HepG2 (cell line): ENCODE measurements at regions not wholly inside any gene's neighbourhood (a gene's known extent, or its start where the extent isn't known, plus 50 kb on each side); places are given as distances from the start of the nearest gene placed in this dataset.
"Not testable (repeated sequence)": the region's sequence is repeated elsewhere in the genome, so short reads cannot be mapped to it uniquely, and the experiment has no call there.

Source experiments
- ATAC-seq: fragments of 200-7000 bp; cut with Tn5 transposase; 3 replicates; pipeline ENCODE4 v1.9.1; 2020; ENCODE audit warnings: mild to moderate bottlenecking, moderate library complexity
- BruUV-seq: library from RNA; stranded (reverse); fragments of 400-500 nt; replicated peaks from 2 replicates; lab custom pipeline; 2021; lab: Mats Ljungman, UMichigan
- CTCF ChIA-PET: fragments of 300-600 bp; formaldehyde crosslinking; extraction: SDS; loops from one replicate; lab custom pipeline; 2021; ENCODE audit warnings: low total read pairs, inconsistent platforms, low intra/inter-chr PET ratio; lab: Yijun Ruan, JAX
- POLR2A ChIA-PET: fragments of 350-600 bp; sonication (Branson Sonifier 250); formaldehyde crosslinking; loops from one replicate; lab custom pipeline; 2020; ENCODE audit warnings: antibody characterized with exemption, inconsistent platforms; lab: Yijun Ruan, JAX
- DNase-seq: peaks from one replicate; pipeline ENCODE4 v3.0.0-alpha.2; 2015; ENCODE audit warnings: low spot score
- FAIRE-seq: peaks from 3 replicates; lab custom pipeline; 2011; peaks lifted over from hg19 to GRCh38; lab: Jason Lieb, UNC
- H2AFZ ChIP-seq: one replicate; pipeline ENCODE4 v1.6.1; 2011; ENCODE audit warnings: low read length, inconsistent platforms
- H3K27ac ChIP-seq: fragments of 300-600 bp; 3 replicates; pipeline ENCODE4 v1.8.0; 2011; ENCODE audit warnings: mixed run types, mild to moderate bottlenecking, mixed read lengths, low read length, inconsistent platforms; ENCODE audit not compliant: insufficient read depth; ENCODE audit errors: extremely low read length
- H3K27me3 ChIP-seq, 2 experiments: fragments of 200-600 bp in 1 of 2; 2 replicates in 1 of 2; 3 replicates in 1 of 2; pipeline versions ENCODE4 v1.6.0 to v1.8.0; 2011; ENCODE audit warnings: low read length in 2 of 2, mild to moderate bottlenecking in 2 of 2, moderate library complexity in 2 of 2, inconsistent platforms in 1 of 2; ENCODE audit not compliant: insufficient read depth in 2 of 2, control insufficient read depth in 1 of 2
- H3K36me3 ChIP-seq, 2 experiments: fragments of 200-600 bp in 1 of 2; replicated peaks in 1 of 2; 2 replicates in 1 of 2; 3 replicates in 1 of 2; pipeline versions ENCODE4 v1.5.1 to v1.8.0; 2011; ENCODE audit warnings: low read length in 2 of 2, inconsistent platforms in 1 of 2; ENCODE audit not compliant: insufficient read depth in 2 of 2, control insufficient read depth in 1 of 2
- H3K4me1 ChIP-seq: 2 replicates; pipeline ENCODE4 v1.5.1; 2012; ENCODE audit warnings: low read length, inconsistent platforms; ENCODE audit not compliant: insufficient read depth
- H3K4me2 ChIP-seq: 2 replicates; pipeline ENCODE4 v1.6.0; 2011; ENCODE audit warnings: low read depth, low read length, inconsistent platforms
- H3K4me3 ChIP-seq, 3 experiments: fragments of 200-600 bp in 1 of 3; sonication (generic), shearing (Covaris generic) in 1 of 3; replicated peaks in 1 of 3; 2 replicates each; pipeline ENCODE4 v1.5.1; 2011 to 2016; ENCODE audit warnings: low read length in 3 of 3, inconsistent platforms in 2 of 3, low read depth in 2 of 3, mild to moderate bottlenecking in 2 of 3, control low read depth in 1 of 3, mixed read lengths in 1 of 3; ENCODE audit not compliant: insufficient read depth in 1 of 3
- H3K79me2 ChIP-seq: one replicate; pipeline ENCODE4 v1.6.1; 2011; ENCODE audit warnings: low read length, inconsistent platforms; ENCODE audit not compliant: insufficient read depth
- H3K9ac ChIP-seq: 2 replicates; pipeline ENCODE4 v1.6.0; 2011; ENCODE audit warnings: mild to moderate bottlenecking, low read depth, low read length, inconsistent platforms; ENCODE audit not compliant: insufficient read depth
- H3K9me3 ChIP-seq: 2 replicates; pipeline ENCODE4 v1.5.1; 2012; ENCODE audit warnings: mild to moderate bottlenecking, low read length
- H4K20me1 ChIP-seq: 2 replicates; pipeline ENCODE4 v1.6.0; 2011; ENCODE audit warnings: inconsistent platforms, mild to moderate bottlenecking, low read length, moderate library complexity; ENCODE audit not compliant: insufficient read depth
- ZNF768 ChIP-seq: sonication (generic); formaldehyde crosslinking; IDR thresholded peaks from 2 replicates; pipeline ENCODE4 v1.4.0; 2020; ENCODE audit warnings: missing genetic modification reagents
- WGBS: methylation state at CpG from one replicate; pipeline ENCODE4 v1.1.6; 2017; ENCODE audit warnings: low lambda C conversion rate; 5-methylcytosine and 5-hydroxymethylcytosine counted together
- in situ Hi-C: cut with HindIII; loops from 2 replicates; pipeline ENCODE4 v1.10.0; 2017; ENCODE audit warnings: low pct_unique_long_range_greater_than_20kb; ENCODE audit not compliant: extremely low pct_ligation_motif_present
- intact Hi-C: fragments of 100-400 bp; cut with micrococcal nuclease; formaldehyde crosslinking; loops from one replicate; pipeline ENCODE4 v1.10.0; 2022; ENCODE audit not compliant: unreplicated experiment

DNA sequence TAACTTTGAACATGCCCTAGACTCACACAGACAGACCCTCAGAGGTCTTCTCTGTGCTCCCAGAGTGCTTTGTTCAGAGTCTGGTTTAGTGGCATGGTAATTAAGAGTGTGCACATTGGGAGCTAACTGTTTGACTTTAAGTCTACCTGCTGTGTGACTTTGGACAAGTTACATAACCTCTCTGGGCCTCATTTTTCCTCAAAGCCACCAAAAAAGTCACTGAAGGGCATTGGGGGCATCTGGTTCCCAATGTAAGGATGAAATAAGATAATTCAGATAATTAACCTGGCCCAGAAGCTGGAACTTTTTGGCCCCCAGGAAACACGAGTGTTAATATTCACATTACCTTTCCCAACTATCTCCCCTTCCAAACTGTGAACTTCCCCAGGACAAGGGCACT, 341.1 kb downstream of the BCL2L11 start:
- in situ Hi-C loops, intact Hi-C loops, DNase-seq, H2AFZ ChIP-seq, CTCF ChIA-PET, FAIRE-seq, H3K9ac ChIP-seq, H3K4me3 ChIP-seq, POLR2A ChIA-PET, H3K27me3 ChIP-seq, H3K36me3 ChIP-seq, H4K20me1 ChIP-seq, H3K27ac ChIP-seq, BruUV-seq, H3K4me2 ChIP-seq, H3K9me3 ChIP-seq, ATAC-seq: not testable (repeated sequence)
- peaks cover 31% of the 10 kb centered on the region for H3K79me2 ChIP-seq
- peak; percentile 77; the same call in 1 of the 2 replicates for TF ChIP-seq ZNF768 (CRISPR knock-in tag)
- H3K4me1 ChIP-seq: peaks cover 30% of the 10 kb centered on the region
- 96% methylated on average over 1 of the region's 1 CpG for WGBS

DNA sequence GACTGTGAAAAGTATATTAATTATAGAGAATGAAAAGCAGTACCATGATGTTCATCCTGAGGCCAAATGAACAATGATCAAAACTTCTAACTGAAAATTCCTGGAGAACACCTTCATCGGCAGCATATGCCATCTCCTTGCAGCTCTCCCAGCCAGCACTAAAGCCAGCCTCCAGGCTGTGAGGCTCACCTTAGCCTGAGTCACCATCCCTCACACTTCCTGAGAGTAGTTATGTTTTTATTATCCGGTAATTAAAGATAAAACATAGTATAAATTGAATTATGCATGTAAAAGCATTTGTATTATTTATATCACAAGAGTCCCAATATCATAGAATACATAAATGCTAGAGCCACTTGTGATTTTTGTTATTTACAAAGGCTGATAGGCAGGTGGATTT, 341.9 kb downstream of the BCL2L11 start:
- H3K36me3 ChIP-seq, ATAC-seq, H3K4me2 ChIP-seq, CTCF ChIA-PET, H3K9me3 ChIP-seq, H3K4me3 ChIP-seq, BruUV-seq, H2AFZ ChIP-seq, intact Hi-C loops, POLR2A ChIA-PET, H4K20me1 ChIP-seq, H3K9ac ChIP-seq, H3K27ac ChIP-seq, DNase-seq, FAIRE-seq, H3K27me3 ChIP-seq, in situ Hi-C loops: not testable (repeated sequence)
- 97% methylated on average over 2 of the region's 2 CpGs for WGBS
- Histone ChIP-seq H3K4me1 (peaks cover 32% of the 10 kb centered on the region), H3K79me2 (peaks cover 32% of the 10 kb centered on the region)
